Naive B cell (primary cell): ENCODE measurements at regions not wholly inside any gene's neighbourhood (a gene's known extent, or its start where the extent isn't known, plus 50 kb on each side); places are given as distances from the start of the nearest gene placed in this dataset.

Experiments
- ATAC-seq, 2 donors: fragments of 150-1000 bp; cut with Tn5 transposase; 2 replicates each; pipeline ENCODE4 v1.10.0; 2021; ENCODE audit warnings: low read depth in 2 of 2, mild to moderate bottlenecking in 2 of 2, moderate library complexity in 2 of 2
- DNase-seq: peaks from one replicate; pipeline ENCODE4 v3.0.0; 2022
- H3K27ac Mint-ChIP-seq, 6 donors: one replicate each; pipeline ENCODE4 v1.8.0; 2020 to 2022; ENCODE audit warnings: mild to moderate bottlenecking in 6 of 6, mixed read lengths in 6 of 6, moderate library complexity in 5 of 6, inconsistent platforms in 2 of 6
- H3K27me3 Mint-ChIP-seq, 3 donors: one replicate each; pipeline ENCODE4 v1.8.0; 2021 to 2022; ENCODE audit warnings: mixed read lengths in 3 of 3, mild to moderate bottlenecking in 1 of 3
- H3K36me3 Mint-ChIP-seq, 2 donors: one replicate each; pipeline ENCODE4 v1.8.0; 2020 to 2022; ENCODE audit warnings: mixed read lengths in 2 of 2, inconsistent platforms in 1 of 2, mild to moderate bottlenecking in 1 of 2
- H3K4me1 Mint-ChIP-seq, 3 donors: one replicate each; pipeline ENCODE4 v1.8.0; 2020 to 2022; ENCODE audit warnings: mixed read lengths in 3 of 3, inconsistent platforms in 1 of 3, mild to moderate bottlenecking in 1 of 3, moderate library complexity in 1 of 3
- H3K4me3 Mint-ChIP-seq, 8 donors: one replicate each; pipeline ENCODE4 v1.8.0; 2020 to 2022; ENCODE audit warnings: mild to moderate bottlenecking in 8 of 8, mixed read lengths in 8 of 8, moderate library complexity in 8 of 8, inconsistent platforms in 2 of 8
- H3K9me3 Mint-ChIP-seq, 7 donors: one replicate each; pipeline ENCODE4 v1.8.0; 2020 to 2022; ENCODE audit warnings: mixed read lengths in 7 of 7, mild to moderate bottlenecking in 5 of 7, inconsistent platforms in 2 of 7, moderate library complexity in 1 of 7

DNA sequence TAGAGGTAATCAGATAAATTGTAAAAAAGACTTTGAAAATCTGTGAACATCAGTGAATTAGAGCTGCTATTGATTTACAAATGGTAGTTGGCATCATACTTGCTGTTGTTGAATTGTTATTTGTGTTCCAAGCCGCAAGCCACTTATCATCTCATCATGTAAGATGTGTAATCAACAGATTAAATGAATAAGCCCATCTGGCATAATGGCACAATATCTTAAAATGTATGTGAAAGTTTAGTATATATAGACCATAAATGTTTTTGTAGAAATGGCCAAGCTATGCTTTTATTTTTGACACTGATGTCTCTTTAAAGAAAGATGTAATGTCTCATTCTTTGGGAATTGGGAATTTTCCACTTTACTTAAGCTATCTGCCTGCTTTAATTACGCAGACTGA is 682.6 kb upstream of the GNPDA2 start:
- Mint-ChIP-seq H3K4me1 (no peaks in the 10 kb centered on the region), H3K4me3 (no peak overlapping the region), H3K27me3 (no peaks in the 10 kb centered on the region), H3K27ac (no peak overlapping the region), H3K9me3 (peaks cover 0 to 6% (median 5%) of the 10 kb centered on the region in 7 donors), H3K36me3 (no peaks in the 10 kb centered on the region)
- ATAC-seq (no peak), DNase-seq (no peak)

DNA sequence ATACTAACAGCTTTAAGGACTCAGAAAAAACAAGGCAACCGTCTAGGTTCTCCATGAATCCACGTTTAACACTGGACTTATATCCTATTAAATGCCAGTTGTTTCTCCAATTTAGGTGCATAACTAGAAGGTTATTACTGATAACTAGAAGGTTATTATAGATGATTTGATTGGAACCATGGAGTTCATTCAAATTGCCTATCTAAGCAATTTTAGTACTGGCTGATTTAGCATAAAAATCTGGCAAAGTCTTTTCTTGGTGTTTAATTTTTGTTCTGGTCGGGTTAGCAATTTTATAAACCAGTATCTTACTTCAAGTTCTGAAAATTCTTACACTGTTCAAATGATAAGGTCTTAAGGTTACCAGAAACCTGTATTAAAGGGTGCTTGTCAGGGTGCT is 672.8 kb upstream of the GNPDA2 start:
- Mint-ChIP-seq H3K36me3 (no peaks in the 10 kb centered on the region), H3K27me3 (no peaks in the 10 kb centered on the region), H3K9me3 (peaks cover 0 to 22% (median 11%) of the 10 kb centered on the region in 7 donors), H3K4me3 (no peak overlapping the region), H3K4me1 (no peaks in the 10 kb centered on the region), H3K27ac (no peak overlapping the region)
- no peak for ATAC-seq
- no peak for DNase-seq

DNA sequence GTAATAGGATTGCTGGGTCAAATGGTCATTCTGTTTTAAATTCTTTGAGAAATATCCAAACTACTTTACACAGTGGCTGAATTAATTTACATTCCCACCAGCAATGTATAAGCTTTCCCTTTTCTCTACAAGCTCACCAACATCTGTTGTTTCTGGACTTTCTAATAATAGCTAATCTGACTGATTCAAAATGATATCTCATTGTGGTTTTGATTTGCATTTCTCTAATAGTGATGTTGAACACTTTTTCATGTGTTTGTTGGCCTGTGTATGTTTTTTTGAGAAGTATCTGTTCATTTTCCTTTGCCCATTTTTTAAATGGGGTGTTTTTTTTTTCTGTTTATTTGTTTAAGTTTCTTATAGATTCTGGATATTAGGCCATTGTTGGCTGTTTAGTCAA is 659.0 kb upstream of the GNPDA2 start:
- Mint-ChIP-seq H3K4me1 (no peaks in the 10 kb centered on the region), H3K27ac (no peak overlapping the region), H3K36me3 (no peaks in the 10 kb centered on the region), H3K27me3 (no peaks in the 10 kb centered on the region), H3K4me3 (no peak overlapping the region), H3K9me3 (peaks cover 0 to 36% (median 5%) of the 10 kb centered on the region in 7 donors)
- ATAC-seq, result no peak
- DNase-seq, result no peak

DNA sequence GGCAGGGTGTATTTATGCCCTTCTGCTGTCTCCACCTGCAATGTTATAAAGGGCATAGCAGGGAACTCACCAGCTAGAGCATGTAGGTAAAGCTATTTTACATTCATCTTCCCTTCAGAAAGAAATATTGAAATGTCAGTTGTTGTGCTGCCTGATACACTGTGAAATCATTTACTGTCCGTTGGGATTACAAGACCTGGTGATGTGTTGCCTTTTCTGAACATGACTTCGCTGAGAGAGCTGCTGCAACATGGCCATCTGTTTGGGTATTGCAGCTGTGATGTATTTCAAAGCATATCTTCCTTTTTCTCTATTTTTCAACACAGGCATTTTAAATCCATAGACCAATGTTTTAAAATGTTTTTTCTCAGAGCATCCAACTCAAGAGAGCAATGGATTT is 644.1 kb upstream of the GNPDA2 start:
- Mint-ChIP-seq H3K27me3 (no peaks in the 10 kb centered on the region), H3K4me1 (no peaks in the 10 kb centered on the region), H3K36me3 (no peaks in the 10 kb centered on the region), H3K27ac (peak overlapping the region in 1 of 6 donors; percentile 33), H3K4me3 (no peak overlapping the region), H3K9me3 (peaks cover 0 to 7% (median 0%) of the 10 kb centered on the region in 7 donors)
- ATAC-seq (no peak), DNase-seq (no peak)

DNA sequence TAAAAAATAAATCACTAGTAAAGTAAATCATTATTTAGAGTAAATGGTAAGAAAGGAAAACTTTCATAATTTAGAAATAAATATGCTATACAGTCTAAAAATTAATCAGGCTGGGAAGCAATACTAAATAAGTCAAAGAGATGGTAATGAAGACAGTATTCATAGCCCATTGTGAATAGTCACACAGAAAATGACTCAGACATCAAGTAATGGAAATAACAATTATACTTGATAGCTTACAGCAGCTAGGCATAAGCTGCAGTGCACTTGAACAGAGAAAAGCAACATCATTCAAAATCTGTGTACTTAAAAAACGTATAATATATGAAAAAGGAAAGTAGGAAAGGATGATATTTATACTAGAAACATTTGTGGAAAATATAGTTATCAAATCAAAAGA is 642.5 kb upstream of the GNPDA2 start:
- DNase-seq, result no peak
- Mint-ChIP-seq H3K4me1 (no peaks in the 10 kb centered on the region), H3K9me3 (peaks cover 0 to 7% (median 2%) of the 10 kb centered on the region in 7 donors), H3K27ac (no peak overlapping the region), H3K27me3 (no peaks in the 10 kb centered on the region), H3K4me3 (no peak overlapping the region), H3K36me3 (no peaks in the 10 kb centered on the region)
- no peak for ATAC-seq

DNA sequence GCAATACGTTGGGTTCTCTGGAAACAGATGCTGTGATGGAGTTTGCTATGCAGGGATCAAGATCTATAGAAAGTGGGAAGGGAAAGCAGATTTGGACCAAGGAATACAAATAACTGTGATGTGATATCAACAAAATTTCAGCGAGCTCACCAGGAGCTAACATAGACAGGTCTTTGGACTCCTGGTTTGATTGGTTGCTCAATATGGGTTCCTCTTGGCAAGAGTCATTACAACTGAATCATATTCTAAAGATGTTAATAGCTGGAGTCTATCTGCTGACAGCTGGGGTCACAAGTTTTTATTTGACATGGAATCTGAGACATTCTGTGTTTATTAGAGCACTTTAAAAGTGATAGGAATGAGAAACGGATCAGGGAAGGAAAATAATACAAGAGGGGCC is 637.6 kb upstream of the GNPDA2 start:
- Mint-ChIP-seq H3K4me1 (no peaks in the 10 kb centered on the region), H3K4me3 (no peak overlapping the region), H3K36me3 (no peaks in the 10 kb centered on the region), H3K9me3 (peaks cover 0 to 10% (median 5%) of the 10 kb centered on the region in 7 donors), H3K27me3 (no peaks in the 10 kb centered on the region), H3K27ac (no peak overlapping the region)
- ATAC-seq (no peak), DNase-seq (no peak)

DNA sequence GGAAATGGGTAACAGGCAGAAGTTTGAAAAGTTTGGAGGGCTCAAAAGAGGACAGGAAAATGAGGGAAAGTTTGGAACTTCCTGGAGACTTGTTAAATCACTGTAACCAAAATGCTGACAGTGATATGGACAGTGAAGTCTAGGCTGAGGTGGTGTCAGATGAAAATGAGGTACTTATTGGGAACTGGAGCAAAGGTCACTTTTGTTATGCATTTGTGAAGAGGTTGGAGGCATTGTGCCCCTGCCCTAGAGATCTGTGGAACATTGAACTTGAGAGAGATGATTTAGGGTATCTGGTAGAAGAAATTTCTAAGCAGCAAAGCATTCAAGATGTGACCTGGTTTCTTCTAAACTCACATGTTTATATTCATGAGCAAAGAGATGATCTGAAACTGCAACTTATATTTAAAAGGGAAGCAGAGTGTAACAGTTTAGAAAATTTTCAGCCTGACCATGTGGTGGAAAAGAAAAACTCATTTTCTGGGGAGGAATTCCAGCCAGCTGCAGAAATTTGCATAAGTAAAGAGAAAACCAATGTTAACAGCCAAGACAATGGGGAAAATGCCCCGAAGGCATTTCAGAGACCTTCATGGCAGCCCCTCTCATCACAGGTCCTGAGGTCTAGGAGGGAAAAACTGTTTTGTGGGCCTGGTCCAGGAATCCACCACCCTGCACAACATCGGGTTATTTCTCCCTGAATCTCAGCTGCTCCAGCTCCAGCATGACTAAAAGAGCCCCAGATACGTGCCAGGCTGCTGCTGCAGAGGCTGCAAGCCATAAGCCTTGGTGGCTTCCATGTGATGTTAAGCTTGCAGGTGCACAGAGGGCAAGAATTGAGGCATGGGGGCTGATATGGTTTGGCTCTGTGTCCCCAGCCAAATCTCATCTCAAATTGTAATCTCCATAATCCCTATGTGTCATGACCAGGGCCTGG is 632.5 kb upstream of the GNPDA2 start:
- H3K36me3 Mint-ChIP-seq, result no peaks in the 10 kb centered on the region
- H3K27me3 Mint-ChIP-seq, result no peaks in the 10 kb centered on the region
- no peak for DNase-seq
- no peak overlapping the region for H3K27ac Mint-ChIP-seq
- peaks cover 0 to 15% (median 5%) of the 10 kb centered on the region in 7 donors for H3K9me3 Mint-ChIP-seq
- no peak for ATAC-seq
- H3K4me3 Mint-ChIP-seq, result no peak overlapping the region
- no peaks in the 10 kb centered on the region for H3K4me1 Mint-ChIP-seq

DNA sequence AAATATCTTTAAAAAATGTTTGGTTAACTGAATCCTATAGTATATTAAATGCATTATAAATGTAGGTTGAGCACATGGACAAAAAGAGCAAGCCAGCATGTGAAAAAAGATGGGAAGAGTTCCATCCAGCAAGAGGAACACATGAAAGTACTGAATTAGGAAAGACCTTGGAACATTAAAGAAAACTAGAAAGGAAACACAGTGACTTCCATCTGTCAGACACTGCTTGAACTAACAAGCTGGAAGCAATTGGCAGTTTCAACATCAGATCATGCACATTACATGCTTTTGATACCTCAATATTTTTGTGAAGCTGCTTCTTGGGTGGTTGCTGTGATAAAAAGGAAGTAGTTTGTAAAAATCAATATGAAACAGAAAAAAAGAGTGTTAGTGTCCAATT is 626.8 kb upstream of the GNPDA2 start:
- Mint-ChIP-seq H3K9me3 (peaks cover 0 to 3% (median 0%) of the 10 kb centered on the region in 7 donors), H3K36me3 (no peaks in the 10 kb centered on the region), H3K27ac (no peak overlapping the region), H3K27me3 (no peaks in the 10 kb centered on the region), H3K4me3 (no peak overlapping the region), H3K4me1 (no peaks in the 10 kb centered on the region)
- DNase-seq (no peak), ATAC-seq (no peak)

DNA sequence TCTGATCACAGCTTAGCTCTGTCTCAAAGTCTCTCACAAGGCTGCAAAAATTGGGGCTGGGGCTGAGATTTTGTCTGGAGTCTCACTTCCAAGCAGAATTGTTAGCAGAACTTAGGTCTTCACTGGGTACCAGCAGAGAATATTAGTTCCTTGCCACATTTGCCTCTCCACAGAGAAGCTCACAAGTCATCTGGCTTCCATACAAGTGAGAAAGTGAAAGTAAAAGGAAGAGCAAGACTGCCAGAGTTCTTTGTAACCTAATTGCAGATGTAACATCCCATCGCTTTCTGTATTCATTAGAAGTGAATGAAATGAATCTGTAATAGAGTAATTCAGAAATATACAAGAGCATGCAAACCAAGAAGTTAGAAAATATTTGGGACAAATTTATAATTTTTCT is 624.1 kb upstream of the GNPDA2 start:
- Mint-ChIP-seq H3K4me3 (no peak overlapping the region), H3K27me3 (no peaks in the 10 kb centered on the region), H3K9me3 (peaks cover 0 to 3% (median 0%) of the 10 kb centered on the region in 7 donors), H3K36me3 (no peaks in the 10 kb centered on the region), H3K4me1 (no peaks in the 10 kb centered on the region), H3K27ac (no peak overlapping the region)
- ATAC-seq (no peak), DNase-seq (no peak)

DNA sequence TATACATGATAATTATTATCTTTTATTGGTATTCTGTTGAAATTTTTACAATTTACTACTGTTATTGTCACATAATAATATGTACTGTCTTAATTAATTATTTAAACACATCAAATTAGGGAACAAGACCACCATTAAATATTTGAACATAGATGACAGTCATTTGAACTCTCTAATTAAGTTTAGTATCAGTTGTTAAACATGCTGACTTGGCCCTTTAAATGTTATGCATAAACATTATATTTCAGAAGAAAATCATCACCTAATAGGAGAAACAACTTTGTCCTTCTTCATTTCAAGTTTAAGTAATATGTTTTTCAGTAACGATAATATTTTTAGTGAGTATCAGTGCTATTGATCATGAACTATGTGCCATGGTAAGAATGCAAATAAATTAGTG is 623.5 kb upstream of the GNPDA2 start:
- Mint-ChIP-seq H3K27me3 (no peaks in the 10 kb centered on the region), H3K36me3 (no peaks in the 10 kb centered on the region), H3K27ac (no peak overlapping the region), H3K4me1 (no peaks in the 10 kb centered on the region), H3K4me3 (no peak overlapping the region), H3K9me3 (peaks cover 0 to 3% (median 0%) of the 10 kb centered on the region in 7 donors)
- DNase-seq (no peak), ATAC-seq (no peak)

DNA sequence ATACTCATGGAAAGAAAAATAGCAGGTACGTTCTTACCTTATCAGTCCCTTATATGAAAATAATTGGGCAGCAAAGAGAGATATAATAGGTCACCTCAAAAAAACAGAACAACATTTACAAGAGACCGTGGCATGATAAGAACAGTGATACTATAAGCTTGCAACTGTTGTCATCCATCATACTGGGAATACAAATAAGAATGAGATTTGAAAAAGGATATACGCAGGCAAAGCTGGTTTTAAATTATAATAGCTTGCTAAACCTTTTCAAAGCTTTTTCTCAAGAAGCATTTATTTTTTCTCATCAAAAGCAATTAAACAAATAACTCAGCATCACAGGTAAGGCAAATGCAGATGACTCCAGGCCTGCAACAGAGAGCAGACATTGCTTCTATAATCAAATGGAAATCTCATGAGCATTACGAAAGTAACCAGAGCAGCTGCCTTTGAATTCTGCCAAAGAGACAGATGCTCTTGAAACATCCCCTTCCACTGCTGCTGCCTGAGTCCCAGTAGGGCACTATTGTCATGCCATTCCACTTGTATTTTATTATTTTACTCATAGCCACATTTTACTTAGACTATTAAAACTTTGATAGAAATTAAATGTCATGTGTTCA is 620.6 kb upstream of the GNPDA2 start:
- Mint-ChIP-seq H3K9me3 (peaks cover 0 to 4% (median 0%) of the 10 kb centered on the region in 7 donors), H3K36me3 (no peaks in the 10 kb centered on the region), H3K4me1 (no peaks in the 10 kb centered on the region), H3K27ac (no peak overlapping the region), H3K27me3 (no peaks in the 10 kb centered on the region), H3K4me3 (no peak overlapping the region)
- ATAC-seq, result no peak
- no peak for DNase-seq

DNA sequence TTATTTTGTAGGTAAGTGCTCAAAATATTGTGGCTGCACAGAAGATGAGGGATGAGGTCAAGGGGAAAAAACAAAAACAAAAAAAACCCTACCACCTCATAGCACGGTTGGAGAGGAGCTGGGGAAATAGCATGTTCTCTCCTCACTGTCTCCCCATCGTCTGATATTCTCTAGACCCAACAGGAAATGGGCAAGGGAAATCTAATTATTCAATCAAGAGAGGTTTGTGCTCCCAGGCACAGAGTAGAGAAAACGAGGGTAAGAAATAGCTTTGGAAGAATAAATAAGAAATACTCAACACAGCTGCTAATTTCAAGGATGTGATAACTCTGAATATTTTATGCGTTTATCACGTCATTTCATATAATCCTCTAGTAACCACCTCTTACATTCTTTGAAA is 619.2 kb upstream of the GNPDA2 start:
- Mint-ChIP-seq H3K27ac (no peak overlapping the region), H3K27me3 (no peaks in the 10 kb centered on the region)

DNA sequence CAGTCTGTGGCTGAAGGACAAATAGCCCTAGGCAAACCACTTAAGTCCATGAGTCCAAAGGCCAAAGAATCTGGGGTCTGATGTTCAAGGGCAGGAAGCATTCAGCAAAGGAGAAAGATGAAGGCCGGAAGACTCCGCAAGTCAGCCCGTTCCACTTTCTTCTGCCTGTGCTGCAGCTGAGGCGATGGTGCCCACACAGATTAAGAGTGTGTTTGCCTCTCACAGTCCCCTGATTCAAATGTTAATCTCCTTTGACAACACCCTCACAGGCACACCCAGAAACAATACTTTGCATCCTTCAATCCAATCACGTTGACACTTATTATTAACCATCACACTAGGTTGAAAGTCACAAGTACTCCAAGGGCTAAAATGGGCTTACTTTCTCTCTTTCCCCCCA is 605.4 kb upstream of the GNPDA2 start:
- no peak overlapping the region for H3K4me3 Mint-ChIP-seq
- H3K27ac Mint-ChIP-seq, result no peak overlapping the region
- DNase-seq, result no peak
- H3K9me3 Mint-ChIP-seq, result peaks cover 0 to 9% (median 2%) of the 10 kb centered on the region in 7 donors
- no peaks in the 10 kb centered on the region for H3K36me3 Mint-ChIP-seq
- no peak for ATAC-seq
- H3K27me3 Mint-ChIP-seq, result no peaks in the 10 kb centered on the region
- no peaks in the 10 kb centered on the region for H3K4me1 Mint-ChIP-seq

More for the DNA sequence above, 619.2 kb upstream of the GNPDA2 start:
- no peak overlapping the region for H3K4me3 Mint-ChIP-seq
- H3K9me3 Mint-ChIP-seq, result peaks cover 0 to 3% (median 0%) of the 10 kb centered on the region in 7 donors
- ATAC-seq, result no peak
- no peaks in the 10 kb centered on the region for H3K36me3 Mint-ChIP-seq
- no peak for DNase-seq
- no peaks in the 10 kb centered on the region for H3K4me1 Mint-ChIP-seq

DNA sequence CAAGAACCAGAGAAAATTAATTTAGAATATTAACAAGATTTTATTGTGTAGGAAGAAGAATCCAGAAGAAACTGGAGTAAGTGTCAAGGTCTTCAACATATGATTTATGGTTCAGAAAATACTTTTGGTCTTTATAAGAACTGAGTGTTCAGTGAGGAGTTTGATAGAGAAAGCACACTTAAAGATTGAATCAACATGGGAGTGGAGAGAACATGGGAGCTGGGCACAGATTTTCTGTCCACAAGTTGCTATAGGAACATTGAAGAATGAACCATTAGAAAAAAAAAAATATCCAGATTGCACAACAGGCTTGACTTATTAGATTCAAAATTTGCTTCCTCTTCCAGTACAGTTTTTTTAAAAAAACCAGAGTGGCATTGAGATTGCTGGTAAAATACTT is 601.2 kb upstream of the GNPDA2 start:
- peaks cover 0 to 9% (median 2%) of the 10 kb centered on the region in 7 donors for H3K9me3 Mint-ChIP-seq
- H3K27me3 Mint-ChIP-seq, result no peaks in the 10 kb centered on the region
- DNase-seq (no peak), ATAC-seq (no peak)
- no peaks in the 10 kb centered on the region for H3K4me1 Mint-ChIP-seq
- H3K27ac Mint-ChIP-seq, result no peak overlapping the region
- H3K4me3 Mint-ChIP-seq, result no peak overlapping the region
- no peaks in the 10 kb centered on the region for H3K36me3 Mint-ChIP-seq
